PC-3 (cell line): ENCODE measurements at regions not wholly inside any gene's neighbourhood (a gene's known extent, or its start where the extent isn't known, plus 50 kb on each side); places are given as distances from the start of the nearest gene placed in this dataset.

Experiments
- ATAC-seq: fragments of 200-7000 bp; cut with Tn5 transposase; 2 replicates; pipeline ENCODE4 v1.9.1; 2020; ENCODE audit warnings: mild to moderate bottlenecking, moderate library complexity
- BruUV-seq: library from RNA; stranded (reverse); fragments of 400-500 nt; replicated peaks from 2 replicates; lab custom pipeline; 2021; lab: Mats Ljungman, UMichigan
- CTCF ChIA-PET: fragments of 300-600 bp; sonication (Branson Sonifier 250); formaldehyde crosslinking; loops from one replicate; lab custom pipeline; 2022; ENCODE audit warnings: antibody characterized with exemption; lab: Charles Lee
- POLR2A ChIA-PET: fragments of 300-600 bp; sonication (Branson Sonifier 250); formaldehyde crosslinking; loops from one replicate; lab custom pipeline; 2022; ENCODE audit warnings: antibody characterized with exemption; ENCODE audit not compliant: unreplicated experiment; lab: Charles Lee
- DNase-seq: peaks from one replicate; pipeline ENCODE4 v3.0.0-alpha.2; 2015
- H2AFZ ChIP-seq: fragments of 300-600 bp; sonication (generic); 2 replicates; pipeline ENCODE4 v1.6.0; 2016; ENCODE audit warnings: antibody characterized with exemption, low read length
- H3F3A ChIP-seq: fragments of 300-600 bp; sonication (generic); one replicate; pipeline ENCODE4 v1.6.0; 2017; ENCODE audit warnings: antibody characterized with exemption, low read length, control low read depth, mild to moderate bottlenecking; ENCODE audit not compliant: unreplicated experiment
- H3K27ac ChIP-seq: fragments of 300-600 bp; sonication (generic); 2 replicates; pipeline ENCODE4 v1.5.1; 2016; ENCODE audit warnings: mild to moderate bottlenecking, low read length
- H3K27me3 ChIP-seq: fragments of 300-600 bp; sonication (generic); 2 replicates; pipeline ENCODE4 v1.6.1; 2016; ENCODE audit warnings: low read length, mixed read lengths
- H3K36me3 ChIP-seq: fragments of 300-600 bp; sonication (generic); 2 replicates; pipeline ENCODE4 v1.6.1; 2016; ENCODE audit warnings: low read depth, mixed run types, low read length, mixed read lengths
- H3K4me1 ChIP-seq: fragments of 300-600 bp; sonication (generic); 2 replicates; pipeline ENCODE4 v1.5.1; 2016; ENCODE audit warnings: low read length; ENCODE audit not compliant: insufficient read depth
- H3K4me2 ChIP-seq: fragments of 300-600 bp; sonication (generic); 2 replicates; pipeline ENCODE4 v1.6.0; 2016; ENCODE audit warnings: low read length
- H3K4me3 ChIP-seq: fragments of 300-600 bp; sonication (generic); 2 replicates; pipeline ENCODE4 v1.5.1; 2016; ENCODE audit warnings: mild to moderate bottlenecking, low read length, mixed read lengths
- H3K79me2 ChIP-seq: fragments of 300-600 bp; sonication (generic); 2 replicates; pipeline ENCODE4 v1.6.1; 2017; ENCODE audit warnings: low read length, mixed read lengths
- H3K9ac ChIP-seq: fragments of 300-600 bp; sonication (generic); 2 replicates; pipeline ENCODE4 v1.6.0; 2016; ENCODE audit warnings: mild to moderate bottlenecking, low read length
- H3K9me2 ChIP-seq: fragments of 300-600 bp; sonication (generic); replicated peaks from 2 replicates; pipeline ENCODE4 v1.6.1; 2016; ENCODE audit warnings: mixed run types, low read length, mixed read lengths
- H3K9me3 ChIP-seq: fragments of 300-600 bp; sonication (generic); 2 replicates; pipeline ENCODE4 v1.6.1; 2016; ENCODE audit warnings: low read length, mixed read lengths
- H4K20me1 ChIP-seq: fragments of 300-600 bp; sonication (generic); 2 replicates; pipeline ENCODE4 v1.6.1; 2016; ENCODE audit warnings: low read length, mixed read lengths
- EZH2 ChIP-seq: fragments of 300-600 bp; sonication (generic); IDR thresholded peaks from one replicate; pipeline ENCODE4 v1.6.1; 2017; ENCODE audit warnings: antibody characterized with exemption, mild to moderate bottlenecking, low read length; ENCODE audit not compliant: unreplicated experiment
- EZH2phosphoT487 ChIP-seq: fragments of 300-600 bp; sonication (generic); IDR thresholded peaks from 2 replicates; pipeline ENCODE4 v1.6.1; 2018; ENCODE audit warnings: mild to moderate bottlenecking, antibody characterized with exemption, low read length, borderline replicate concordance
- intact Hi-C: fragments of 100-400 bp; cut with micrococcal nuclease; formaldehyde crosslinking; loops from 2 replicates; pipeline ENCODE4 v1.9.0; 2023
- TF ChIP-seq, protein P1 (sequence below): fragments of 300-600 bp; sonication (generic); conservative IDR thresholded peaks from 2 replicates; pipeline ENCODE4 v1.5.1; 2017; ENCODE audit warnings: antibody characterized with exemption, low read depth, mild to moderate bottlenecking, low read length

DNA sequence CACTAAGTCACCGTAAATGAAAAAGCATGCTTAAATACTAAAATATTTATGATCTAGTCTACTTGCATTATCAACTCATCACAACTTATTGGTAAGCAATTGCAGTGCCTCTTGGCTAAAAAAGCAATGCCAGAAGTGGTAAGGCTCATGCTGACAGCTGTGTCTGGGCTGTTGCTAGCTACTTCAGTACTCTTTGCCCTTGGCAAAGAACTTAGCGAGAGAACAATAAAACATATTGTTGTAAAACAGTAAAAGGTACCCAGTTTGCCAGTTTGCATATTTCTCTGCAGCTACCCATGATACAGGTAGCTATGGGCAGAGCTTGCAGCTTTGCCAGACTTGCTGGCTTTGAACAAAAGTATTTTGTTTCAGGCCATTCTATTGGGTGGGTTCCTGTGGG, 73.1 kb downstream of the ATP6V1G3 start:
- no peak overlapping the region for H3K27ac ChIP-seq
- ATAC-seq (peak; percentile 53), DNase-seq (peak; percentile 44)
- no peak overlapping the region for H3K4me3 ChIP-seq
- no peak overlapping the region for H3K9ac ChIP-seq
- H3K79me2 ChIP-seq: no peaks in the 10 kb centered on the region
- no peaks in the 10 kb centered on the region for H4K20me1 ChIP-seq
- intact Hi-C loops: loop anchor here (5.0 to 10.0 kb wide), 5 partner anchors 133 to 943 kb away; partner anchors contain the start of gene NEK7
- no peaks in the 10 kb centered on the region for H3K27me3 ChIP-seq
- H3K4me2 ChIP-seq: no peak overlapping the region
- no peaks in the 10 kb centered on the region for H3K9me3 ChIP-seq
- no TSS peak for BruUV-seq
- ChIA-PET POLR2A (no interaction called here), CTCF (interaction anchor here (0.7 kb wide), 1 partner anchor 219 kb away, joined by 3 read pairs; no protein-coding TSS in a partner anchor)
- no peaks in the 10 kb centered on the region for H3K36me3 ChIP-seq
- no peaks in the 10 kb centered on the region for H3K9me2 ChIP-seq
- peaks cover 25% of the 10 kb centered on the region for H3K4me1 ChIP-seq
- no peaks in the 10 kb centered on the region for H3F3A ChIP-seq
- TF ChIP-seq, protein P1, sequence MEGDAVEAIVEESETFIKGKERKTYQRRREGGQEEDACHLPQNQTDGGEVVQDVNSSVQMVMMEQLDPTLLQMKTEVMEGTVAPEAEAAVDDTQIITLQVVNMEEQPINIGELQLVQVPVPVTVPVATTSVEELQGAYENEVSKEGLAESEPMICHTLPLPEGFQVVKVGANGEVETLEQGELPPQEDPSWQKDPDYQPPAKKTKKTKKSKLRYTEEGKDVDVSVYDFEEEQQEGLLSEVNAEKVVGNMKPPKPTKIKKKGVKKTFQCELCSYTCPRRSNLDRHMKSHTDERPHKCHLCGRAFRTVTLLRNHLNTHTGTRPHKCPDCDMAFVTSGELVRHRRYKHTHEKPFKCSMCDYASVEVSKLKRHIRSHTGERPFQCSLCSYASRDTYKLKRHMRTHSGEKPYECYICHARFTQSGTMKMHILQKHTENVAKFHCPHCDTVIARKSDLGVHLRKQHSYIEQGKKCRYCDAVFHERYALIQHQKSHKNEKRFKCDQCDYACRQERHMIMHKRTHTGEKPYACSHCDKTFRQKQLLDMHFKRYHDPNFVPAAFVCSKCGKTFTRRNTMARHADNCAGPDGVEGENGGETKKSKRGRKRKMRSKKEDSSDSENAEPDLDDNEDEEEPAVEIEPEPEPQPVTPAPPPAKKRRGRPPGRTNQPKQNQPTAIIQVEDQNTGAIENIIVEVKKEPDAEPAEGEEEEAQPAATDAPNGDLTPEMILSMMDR: no peak
- H2AFZ ChIP-seq: peak overlapping the region; percentile 26; the same call in 1 of the 2 replicates

DNA sequence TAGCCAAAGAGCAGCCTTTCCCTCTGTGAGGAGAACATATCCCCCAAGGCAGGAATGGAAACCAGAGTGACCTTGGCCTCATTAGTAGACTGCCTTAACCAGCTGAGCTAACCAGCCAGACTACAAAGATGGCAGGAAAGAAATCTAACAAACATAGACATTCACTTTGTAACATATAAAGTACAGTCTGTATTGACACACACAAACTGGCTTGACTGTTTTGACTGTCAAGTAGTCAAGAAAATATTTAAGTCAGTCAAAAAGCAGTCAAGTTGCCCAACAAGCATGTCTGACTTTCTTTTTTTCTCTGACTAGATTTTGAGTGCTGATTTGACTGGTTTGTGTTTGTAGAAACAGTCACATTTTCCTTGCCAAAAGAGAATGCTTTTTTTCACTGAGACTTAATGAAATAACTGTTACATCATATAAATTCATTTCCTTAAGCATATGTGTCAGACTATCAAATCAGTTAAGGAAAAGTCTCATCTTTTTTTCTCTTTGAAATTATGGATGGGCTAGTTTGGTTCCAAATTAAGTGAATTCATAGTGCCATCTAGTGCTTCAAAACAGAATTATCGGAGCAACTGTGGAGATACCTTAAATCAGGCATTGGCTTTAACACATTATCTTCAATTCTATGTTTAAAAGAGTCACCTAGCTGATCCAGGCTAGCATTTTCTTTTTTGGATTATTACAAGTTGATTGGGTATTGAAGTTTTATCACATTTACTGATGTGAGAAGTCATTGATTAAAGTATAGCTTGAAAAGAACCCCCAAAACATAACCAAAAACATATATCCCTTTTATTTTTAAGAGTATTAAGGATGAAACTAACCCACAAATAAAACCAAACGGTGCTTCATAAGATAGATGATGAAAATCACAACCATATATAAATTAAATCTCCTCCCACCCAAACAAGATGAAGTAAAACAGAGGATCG, 75.0 kb downstream of the ATP6V1G3 start:
- TF ChIP-seq EZH2 (no peak), EZH2phosphoT487 (no peak)
- TF ChIP-seq, protein P1: peak; percentile 73
- H3K27me3 ChIP-seq: no peaks in the 10 kb centered on the region
- no peaks in the 10 kb centered on the region for H4K20me1 ChIP-seq
- H3K4me1 ChIP-seq: peaks cover 29% of the 10 kb centered on the region
- peak overlapping the region; percentile 17; the same call in 1 of the 2 replicates for H3K27ac ChIP-seq
- intact Hi-C loops: loop anchor here (1.0 to 10.0 kb wide), 9 partner anchors 22 to 941 kb away; partner anchors contain the start of gene NEK7
- no peak overlapping the region for H3K9ac ChIP-seq
- no peak overlapping the region; the same call in 1 of the 2 replicates for H2AFZ ChIP-seq
- no peak overlapping the region for H3K4me2 ChIP-seq
- ChIA-PET POLR2A (no interaction called here), CTCF (interaction anchor here (0.6 kb wide), 1 partner anchor 95 kb away, joined by 3 read pairs; no protein-coding TSS in a partner anchor)
- BruUV-seq: no TSS peak
- H3K4me3 ChIP-seq: no peak overlapping the region
- ATAC-seq: peak; percentile 48
- no peaks in the 10 kb centered on the region for H3K9me2 ChIP-seq
- peak; percentile 74 for DNase-seq
- no peaks in the 10 kb centered on the region for H3K79me2 ChIP-seq
- no peaks in the 10 kb centered on the region for H3K36me3 ChIP-seq
- no peaks in the 10 kb centered on the region for H3K9me3 ChIP-seq
- no peaks in the 10 kb centered on the region for H3F3A ChIP-seq

DNA sequence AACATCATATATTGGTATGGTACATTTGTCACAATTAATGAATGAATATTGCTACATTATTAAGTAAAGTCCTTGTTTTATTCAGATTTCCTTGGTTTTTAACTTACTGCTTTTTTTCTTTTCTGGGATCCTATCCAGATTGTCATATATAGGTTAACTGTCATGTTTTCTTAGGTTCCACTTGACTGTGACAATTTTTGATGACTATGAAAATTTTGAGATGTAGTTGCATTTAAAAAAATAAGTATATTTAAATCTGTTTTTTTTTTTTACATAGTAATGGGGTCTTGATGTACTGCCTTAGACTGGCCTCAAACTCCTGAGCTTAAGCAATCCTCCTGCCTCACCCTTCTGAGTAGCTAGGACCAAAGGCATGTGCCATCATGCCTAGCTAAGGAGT, 76.8 kb downstream of the ATP6V1G3 start:
- no peak overlapping the region for H3K4me2 ChIP-seq
- no peak overlapping the region for H3K9ac ChIP-seq
- no TSS peak for BruUV-seq
- no peak for DNase-seq
- no peaks in the 10 kb centered on the region for H3K27me3 ChIP-seq
- no peaks in the 10 kb centered on the region for H4K20me1 ChIP-seq
- no peaks in the 10 kb centered on the region for H3F3A ChIP-seq
- no peak for ATAC-seq
- H3K27ac ChIP-seq: no peak overlapping the region
- no peaks in the 10 kb centered on the region for H3K9me2 ChIP-seq
- peaks cover 29% of the 10 kb centered on the region for H3K4me1 ChIP-seq
- no peaks in the 10 kb centered on the region for H3K9me3 ChIP-seq
- intact Hi-C loops: loop anchor here (10.0 kb wide), 4 partner anchors 129 to 939 kb away; no protein-coding TSS in a partner anchor
- ChIA-PET POLR2A (no interaction called here), CTCF (no interaction called here)
- H3K79me2 ChIP-seq: no peaks in the 10 kb centered on the region
- no peak overlapping the region for H2AFZ ChIP-seq
- H3K4me3 ChIP-seq: no peak overlapping the region
- TF ChIP-seq EZH2 (no peak), EZH2phosphoT487 (no peak)
- TF ChIP-seq, protein P1: no peak
- H3K36me3 ChIP-seq: no peaks in the 10 kb centered on the region
